ENCODE measurements at regions not wholly inside any gene's neighbourhood (a gene's known extent, or its start where the extent isn't known, plus 50 kb on each side); places are given as distances from the start of the nearest gene placed in this dataset.

DNA sequence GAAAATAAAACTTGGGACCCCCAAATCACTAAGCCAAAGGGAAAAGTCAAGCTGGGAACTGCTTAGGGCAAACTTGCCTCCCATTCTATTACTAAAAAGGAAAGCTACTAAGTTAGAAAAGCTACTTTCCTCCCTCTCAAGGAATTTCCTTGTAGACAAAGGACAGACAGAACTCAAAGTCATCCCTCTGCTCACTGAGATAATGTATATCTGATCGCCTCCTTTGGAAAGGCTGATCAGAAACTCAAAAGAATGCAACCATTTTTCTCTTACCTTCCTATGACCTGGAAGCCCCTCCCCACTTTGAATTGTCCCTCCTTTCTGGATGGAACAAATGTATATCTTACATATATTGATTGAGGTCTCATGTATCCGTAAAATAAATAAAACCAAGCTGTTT is 190.5 kb upstream of the DCN start:
- H3K4me3 ChIP-seq (ENCODE audit: low read length): no peak overlapping the region
- no peak for DNase-seq (ENCODE audit: low read depth)
- TF ChIP-seq, protein P1, sequence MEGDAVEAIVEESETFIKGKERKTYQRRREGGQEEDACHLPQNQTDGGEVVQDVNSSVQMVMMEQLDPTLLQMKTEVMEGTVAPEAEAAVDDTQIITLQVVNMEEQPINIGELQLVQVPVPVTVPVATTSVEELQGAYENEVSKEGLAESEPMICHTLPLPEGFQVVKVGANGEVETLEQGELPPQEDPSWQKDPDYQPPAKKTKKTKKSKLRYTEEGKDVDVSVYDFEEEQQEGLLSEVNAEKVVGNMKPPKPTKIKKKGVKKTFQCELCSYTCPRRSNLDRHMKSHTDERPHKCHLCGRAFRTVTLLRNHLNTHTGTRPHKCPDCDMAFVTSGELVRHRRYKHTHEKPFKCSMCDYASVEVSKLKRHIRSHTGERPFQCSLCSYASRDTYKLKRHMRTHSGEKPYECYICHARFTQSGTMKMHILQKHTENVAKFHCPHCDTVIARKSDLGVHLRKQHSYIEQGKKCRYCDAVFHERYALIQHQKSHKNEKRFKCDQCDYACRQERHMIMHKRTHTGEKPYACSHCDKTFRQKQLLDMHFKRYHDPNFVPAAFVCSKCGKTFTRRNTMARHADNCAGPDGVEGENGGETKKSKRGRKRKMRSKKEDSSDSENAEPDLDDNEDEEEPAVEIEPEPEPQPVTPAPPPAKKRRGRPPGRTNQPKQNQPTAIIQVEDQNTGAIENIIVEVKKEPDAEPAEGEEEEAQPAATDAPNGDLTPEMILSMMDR (conservative IDR thresholded peaks at IDR 0.05; ENCODE audit: low read length): no peak

DNA sequence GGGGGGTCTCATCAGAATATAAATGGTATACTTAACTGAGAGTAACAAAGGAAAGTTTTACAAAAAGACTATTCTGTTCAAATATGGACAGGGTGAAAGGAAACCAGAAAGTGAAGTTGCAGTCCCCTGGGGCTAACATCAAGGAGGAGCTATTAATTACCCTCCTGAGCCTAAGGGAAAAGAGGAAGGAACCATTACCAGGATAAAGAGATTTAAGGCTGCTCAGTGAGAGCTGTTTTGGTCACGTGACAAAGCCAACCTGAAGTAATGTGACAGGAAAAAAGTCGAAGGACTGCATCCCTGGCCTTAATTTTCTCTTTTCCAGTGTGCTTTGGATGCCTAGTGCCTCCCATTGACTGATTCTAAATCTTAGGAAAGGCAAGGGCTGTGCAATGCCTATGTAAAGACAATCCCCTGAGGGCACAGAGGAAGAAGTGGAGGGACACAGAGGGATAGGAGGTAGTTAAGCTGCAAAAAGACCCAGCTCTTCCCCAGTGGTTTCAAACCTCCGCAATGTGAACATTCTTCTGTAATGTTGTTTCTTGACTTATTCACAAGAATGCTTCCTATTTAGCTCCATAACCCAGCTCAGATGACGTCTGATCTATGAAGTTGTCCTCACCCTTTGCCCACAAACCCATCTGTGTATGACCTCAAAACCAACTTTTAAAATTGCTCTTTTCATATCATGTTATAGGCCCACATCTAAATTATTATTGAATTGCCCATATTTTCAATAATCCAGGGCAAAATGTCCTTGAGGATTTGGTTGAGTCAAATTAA is 187.7 kb upstream of the DCN start:
- DNase-seq (ENCODE audit: low read depth): no peak
- H3K4me3 ChIP-seq (ENCODE audit: low read length): no peak overlapping the region
- TF ChIP-seq, protein P1 (conservative IDR thresholded peaks at IDR 0.05; ENCODE audit: low read length): no peak

DNA sequence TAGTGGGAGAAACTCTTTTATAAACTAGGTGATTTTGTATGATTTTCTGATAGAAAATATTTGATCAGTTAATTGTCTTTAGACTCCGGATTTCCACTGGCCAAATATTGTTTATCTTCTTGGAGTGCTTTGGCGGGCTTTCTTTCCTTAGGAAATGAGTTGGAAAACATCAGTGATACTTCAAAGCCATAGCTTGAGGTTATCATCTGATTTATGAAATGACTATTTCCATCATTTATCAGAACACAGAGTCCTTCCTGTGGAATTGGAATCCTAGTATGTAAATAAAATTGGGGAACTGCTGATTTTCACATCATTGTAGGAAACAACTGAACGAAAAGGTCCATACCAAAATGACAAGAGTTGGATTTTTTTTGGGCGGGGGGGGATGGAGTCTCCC is 186.0 kb upstream of the DCN start:
- H3K4me3 ChIP-seq (ENCODE audit: low read length): no peak overlapping the region
- DNase-seq (ENCODE audit: low read depth): no peak
- TF ChIP-seq, protein P1 (conservative IDR thresholded peaks at IDR 0.05; ENCODE audit: low read length): no peak

DNA sequence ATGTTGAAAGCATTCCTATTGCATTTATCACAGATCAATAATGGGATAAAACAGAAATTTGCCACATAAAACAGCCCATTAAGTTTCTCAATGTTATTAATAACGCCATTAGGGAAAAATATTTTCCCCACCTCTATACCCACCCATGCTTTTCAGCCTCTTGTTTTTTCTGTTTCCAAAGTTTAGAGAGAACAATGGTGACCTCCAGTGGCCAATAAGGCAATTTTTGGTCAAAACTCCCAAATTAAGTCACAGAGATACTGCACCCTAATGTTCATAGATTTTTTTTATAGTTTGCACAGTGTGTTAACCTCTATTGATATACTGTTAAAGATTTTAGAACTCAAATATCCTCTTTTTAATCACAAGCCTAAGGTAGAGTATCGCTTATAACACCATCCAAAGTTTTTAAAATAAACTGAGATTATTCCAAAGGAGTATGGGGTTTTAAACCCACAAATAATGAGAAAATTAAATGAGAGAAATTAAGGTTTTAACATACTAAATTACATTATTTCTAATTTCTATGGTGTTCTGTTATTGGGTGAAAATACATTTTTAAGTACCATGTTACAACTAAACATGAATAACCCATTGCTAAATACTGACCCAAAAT is 184.7 kb upstream of the DCN start:
- DNase-seq (ENCODE audit: low read depth): peak; percentile 29
- TF ChIP-seq, protein P1 (conservative IDR thresholded peaks at IDR 0.05; ENCODE audit: low read length): peak; percentile 66
- no peak overlapping the region for H3K4me3 ChIP-seq (ENCODE audit: low read length)

DNA sequence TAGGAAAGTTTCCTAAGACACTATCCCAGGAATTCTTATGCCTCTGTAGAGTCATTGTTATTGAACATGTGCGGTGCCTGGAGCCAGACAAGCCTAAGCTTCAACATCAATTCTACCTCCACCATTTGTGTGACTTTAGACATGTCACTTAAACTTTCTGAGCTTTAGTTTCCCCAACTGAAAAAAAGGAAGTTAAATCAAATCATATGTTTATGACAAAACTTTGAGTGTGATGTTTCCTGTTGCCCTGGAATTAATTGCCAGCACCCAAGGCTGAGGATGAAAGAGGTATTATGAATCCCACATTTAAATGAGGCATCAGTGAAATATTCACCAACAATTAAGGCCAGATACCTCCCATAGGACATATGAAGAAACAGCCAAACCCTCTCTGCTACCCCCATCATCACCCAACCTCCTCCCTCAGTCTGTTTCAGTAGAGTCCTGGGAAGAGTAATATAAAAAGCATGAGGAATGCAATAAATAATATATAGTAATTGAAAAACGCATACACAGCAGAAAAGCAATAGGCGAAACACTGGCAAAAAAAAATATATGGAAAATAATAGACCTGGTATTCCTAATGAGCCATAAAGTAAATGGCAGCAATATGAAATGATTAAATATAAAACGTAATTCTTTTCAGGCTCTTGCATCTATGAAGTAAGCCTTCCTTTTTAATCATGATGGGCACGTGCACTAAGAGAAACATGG is 182.0 kb upstream of the DCN start:
- TF ChIP-seq, protein P1 (conservative IDR thresholded peaks at IDR 0.05; ENCODE audit: low read length): no peak
- H3K4me3 ChIP-seq (ENCODE audit: low read length): no peak overlapping the region
- peak; percentile 80 for DNase-seq (ENCODE audit: low read depth)

DNA sequence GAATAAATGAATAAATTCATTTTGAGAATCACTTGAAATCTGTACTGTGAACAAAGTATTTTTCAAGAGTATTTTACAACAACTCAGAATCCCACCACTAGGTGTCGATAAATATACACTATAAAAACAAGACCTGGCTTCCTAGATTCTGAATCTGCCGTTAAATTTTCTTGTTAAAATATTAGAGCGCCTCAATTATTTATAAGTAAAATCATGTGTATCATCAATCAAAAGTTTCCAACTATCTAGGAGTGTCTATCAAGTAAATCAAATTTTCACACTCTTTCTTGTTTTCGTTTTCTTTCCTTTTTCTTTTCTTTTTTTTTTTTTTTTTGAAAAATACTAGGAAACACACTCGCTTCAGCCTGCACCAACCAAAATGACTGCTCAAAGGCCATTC is 179.2 kb upstream of the DCN start:
- peak; percentile 57 for DNase-seq (ENCODE audit: low read depth)
- TF ChIP-seq, protein P1 (conservative IDR thresholded peaks at IDR 0.05; ENCODE audit: low read length): peak; percentile 72
- no peak overlapping the region for H3K4me3 ChIP-seq (ENCODE audit: low read length)

Data from AG10803 (cell line).